ENCODE measurements at regions not wholly inside any gene's neighbourhood (a gene's known extent, or its start where the extent isn't known, plus 50 kb on each side); places are given as distances from the start of the nearest gene placed in this dataset.

DNA sequence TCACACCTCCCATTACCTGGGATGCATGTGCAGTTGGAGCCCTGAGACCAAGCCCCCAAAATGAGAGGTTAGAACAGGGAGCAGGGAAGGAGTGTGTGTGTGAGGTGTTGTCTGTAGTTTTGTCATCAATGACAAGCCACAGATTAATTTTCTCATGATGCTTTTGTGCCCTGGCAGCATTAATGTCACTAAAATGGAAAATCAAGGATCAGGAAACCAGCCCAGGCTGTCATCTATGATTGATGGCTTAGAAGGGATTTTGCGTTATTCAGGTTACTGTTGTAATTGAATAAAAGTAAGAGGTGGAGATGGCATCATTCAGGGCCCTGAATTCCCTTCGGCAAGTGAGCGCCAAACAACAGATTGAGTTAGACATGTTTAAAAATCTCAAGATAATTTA, 130.5 kb upstream of the C1QTNF7 start:
- no peak for DNase-seq (ENCODE audit: low read depth)
- no peak overlapping the region for H3K4me3 ChIP-seq (ENCODE audit: low read depth, low read length)
- TF ChIP-seq, protein P1, sequence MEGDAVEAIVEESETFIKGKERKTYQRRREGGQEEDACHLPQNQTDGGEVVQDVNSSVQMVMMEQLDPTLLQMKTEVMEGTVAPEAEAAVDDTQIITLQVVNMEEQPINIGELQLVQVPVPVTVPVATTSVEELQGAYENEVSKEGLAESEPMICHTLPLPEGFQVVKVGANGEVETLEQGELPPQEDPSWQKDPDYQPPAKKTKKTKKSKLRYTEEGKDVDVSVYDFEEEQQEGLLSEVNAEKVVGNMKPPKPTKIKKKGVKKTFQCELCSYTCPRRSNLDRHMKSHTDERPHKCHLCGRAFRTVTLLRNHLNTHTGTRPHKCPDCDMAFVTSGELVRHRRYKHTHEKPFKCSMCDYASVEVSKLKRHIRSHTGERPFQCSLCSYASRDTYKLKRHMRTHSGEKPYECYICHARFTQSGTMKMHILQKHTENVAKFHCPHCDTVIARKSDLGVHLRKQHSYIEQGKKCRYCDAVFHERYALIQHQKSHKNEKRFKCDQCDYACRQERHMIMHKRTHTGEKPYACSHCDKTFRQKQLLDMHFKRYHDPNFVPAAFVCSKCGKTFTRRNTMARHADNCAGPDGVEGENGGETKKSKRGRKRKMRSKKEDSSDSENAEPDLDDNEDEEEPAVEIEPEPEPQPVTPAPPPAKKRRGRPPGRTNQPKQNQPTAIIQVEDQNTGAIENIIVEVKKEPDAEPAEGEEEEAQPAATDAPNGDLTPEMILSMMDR (IDR thresholded peaks at IDR 0.05; ENCODE audit: low read depth, low read length, missing control alignments), result no peak

DNA sequence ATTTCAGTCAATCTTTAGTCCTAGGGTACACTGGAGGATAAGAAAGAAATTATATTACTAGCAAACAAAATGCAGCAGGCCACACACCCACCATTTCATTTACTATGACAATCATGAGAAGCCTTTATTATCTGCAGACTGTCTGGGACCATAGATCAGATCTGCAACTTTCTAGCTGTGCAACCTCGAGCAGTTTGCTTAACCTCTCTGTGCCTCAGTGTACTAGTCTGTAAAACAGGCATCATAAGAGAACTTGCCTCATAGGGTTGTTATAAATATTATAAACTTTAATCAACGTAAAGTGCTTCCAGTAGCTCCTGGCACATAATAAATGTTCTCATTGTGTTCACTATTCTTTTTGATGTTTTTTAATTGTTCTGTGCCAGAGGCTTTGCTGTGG, 128.2 kb upstream of the C1QTNF7 start:
- TF ChIP-seq, protein P1 (IDR thresholded peaks at IDR 0.05; ENCODE audit: low read depth, low read length, missing control alignments), result no peak
- H3K4me3 ChIP-seq (ENCODE audit: low read depth, low read length), result no peak overlapping the region
- DNase-seq (ENCODE audit: low read depth), result no peak

- no peak for DNase-seq (ENCODE audit: low read depth)
Observed at GRCh38 chr4:15303052-15303641, 124.7 kb upstream of the C1QTNF7 start.

DNA sequence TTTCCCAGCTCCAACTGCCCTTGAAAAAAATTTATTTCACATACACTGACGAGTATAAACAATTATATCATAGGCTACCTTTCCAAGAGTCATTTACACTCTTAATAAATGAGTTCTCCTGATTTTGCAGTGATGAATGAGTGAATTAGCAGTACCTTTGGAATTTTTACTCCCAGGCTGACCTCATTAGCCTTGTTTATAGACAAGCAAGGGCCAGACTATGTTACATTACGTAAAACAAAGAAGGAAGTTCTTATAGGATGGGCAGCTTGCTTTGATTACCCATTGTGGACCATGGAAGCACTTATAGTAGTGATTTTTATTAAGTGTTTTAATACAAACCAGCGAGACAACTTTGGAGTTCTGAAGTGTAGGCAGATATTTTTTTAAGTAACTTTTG, 112.9 kb upstream of the C1QTNF7 start:
- H3K4me3 ChIP-seq (ENCODE audit: low read depth, low read length), result no peak overlapping the region
- TF ChIP-seq, protein P1 (IDR thresholded peaks at IDR 0.05; ENCODE audit: low read depth, low read length, missing control alignments), result no peak
- DNase-seq (ENCODE audit: low read depth), result no peak

More at GRCh38 chr4:15303052-15303641, 124.7 kb upstream of the C1QTNF7 start:
- H3K4me3 ChIP-seq (ENCODE audit: low read depth, low read length), result no peak overlapping the region
- TF ChIP-seq, protein P1 (IDR thresholded peaks at IDR 0.05; ENCODE audit: low read depth, low read length, missing control alignments), result no peak

DNA sequence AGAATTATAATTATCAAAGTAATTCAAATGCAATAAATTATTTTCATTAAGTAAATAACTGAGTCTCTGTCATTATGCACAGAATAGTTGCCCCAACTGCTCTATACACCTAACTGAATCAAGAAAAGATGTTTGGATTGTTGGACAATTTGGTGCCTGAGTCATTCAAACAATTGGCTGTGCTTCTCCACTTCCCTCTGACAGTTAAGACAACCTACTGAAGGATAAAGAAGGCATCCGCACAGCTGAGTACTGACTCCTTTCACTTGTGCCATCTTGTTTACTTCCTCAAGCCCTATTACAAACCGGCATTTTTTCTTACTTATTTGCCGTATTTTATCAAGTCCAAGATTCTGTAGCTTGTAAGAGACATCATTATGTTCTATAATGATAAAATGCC, 110.6 kb upstream of the C1QTNF7 start:
- DNase-seq (ENCODE audit: low read depth), result no peak
- TF ChIP-seq, protein P1 (IDR thresholded peaks at IDR 0.05; ENCODE audit: low read depth, low read length, missing control alignments), result no peak
- no peak overlapping the region for H3K4me3 ChIP-seq (ENCODE audit: low read depth, low read length)

DNA sequence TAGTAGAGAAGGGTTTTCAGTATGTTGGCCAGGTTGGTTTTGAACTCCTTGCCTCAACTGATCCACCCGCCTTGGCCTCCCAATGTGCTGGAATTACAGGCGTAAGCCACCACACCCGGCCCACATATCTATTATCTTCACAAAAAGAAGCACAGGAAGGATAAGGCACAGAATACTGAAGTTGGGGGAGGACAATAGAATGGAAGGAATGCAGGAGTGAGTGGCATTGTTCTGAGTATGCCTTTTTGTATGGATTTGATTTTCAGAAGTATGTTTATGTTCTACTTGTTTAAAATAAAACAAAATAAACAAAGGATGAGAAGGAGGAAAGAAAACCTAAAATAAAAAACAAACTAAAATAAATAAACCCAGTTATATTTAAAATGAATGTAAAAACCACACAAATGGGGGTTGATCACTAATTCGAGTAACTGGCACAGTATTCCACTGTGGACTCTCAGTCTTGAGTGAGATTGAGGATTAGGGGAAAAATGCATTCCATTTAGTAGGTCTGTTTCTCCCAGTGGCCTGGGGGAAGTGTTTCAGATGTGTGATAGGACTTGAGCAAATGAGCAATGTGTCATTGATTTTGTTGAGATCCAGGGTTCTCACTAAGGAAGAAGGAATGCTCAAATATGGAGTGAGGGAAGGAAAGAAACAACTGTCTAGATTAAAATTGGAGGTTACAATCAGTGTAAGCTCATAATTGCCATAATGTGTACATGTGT, 109.0 kb upstream of the C1QTNF7 start:
- H3K4me3 ChIP-seq (ENCODE audit: low read depth, low read length), result no peak overlapping the region
- TF ChIP-seq, protein P1 (IDR thresholded peaks at IDR 0.05; ENCODE audit: low read depth, low read length, missing control alignments), result no peak
- DNase-seq (ENCODE audit: low read depth), result no peak

Data from GM12864 (cell line).